H9 (cell line): ENCODE measurements at regions not wholly inside any gene's neighbourhood (a gene's known extent, or its start where the extent isn't known, plus 50 kb on each side); places are given as distances from the start of the nearest gene placed in this dataset.

Experiments
- DNase-seq: peaks from one replicate; pipeline ENCODE4 v3.0.0-alpha.2; 2017
- H2AFZ ChIP-seq: one replicate; pipeline ENCODE4 v1.6.1; 2013; ENCODE audit warnings: mild to moderate bottlenecking, low read length, control low read depth, moderate library complexity
- H2AK5ac ChIP-seq: 2 replicates; pipeline ENCODE4 v1.6.1; 2013; ENCODE audit warnings: low read length, control low read depth, mixed read lengths; ENCODE audit not compliant: insufficient read length
- H2BK120ac ChIP-seq: one replicate; pipeline ENCODE4 v1.6.1; 2013; ENCODE audit warnings: low read depth, mild to moderate bottlenecking, low read length, control low read depth, inconsistent platforms; ENCODE audit not compliant: poor library complexity, severe bottlenecking
- H2BK12ac ChIP-seq: 2 replicates; pipeline ENCODE4 v1.6.1; 2013; ENCODE audit warnings: low read length, control low read depth, mixed read lengths, low read depth; ENCODE audit not compliant: insufficient read length
- H2BK15ac ChIP-seq: 2 replicates; pipeline ENCODE4 v1.6.1; 2013; ENCODE audit warnings: low read depth, low read length, control low read depth
- H2BK20ac ChIP-seq: one replicate; pipeline ENCODE4 v1.6.1; 2013; ENCODE audit warnings: low read depth, mild to moderate bottlenecking, low read length, control low read depth, inconsistent platforms; ENCODE audit not compliant: poor library complexity, severe bottlenecking
- H2BK5ac ChIP-seq: 2 replicates; pipeline ENCODE4 v1.6.1; 2013; ENCODE audit warnings: low read length, control low read depth, mixed read lengths; ENCODE audit not compliant: insufficient read length
- H3K14ac ChIP-seq: 2 replicates; pipeline ENCODE4 v1.6.1; 2013; ENCODE audit warnings: low read length, control low read depth; ENCODE audit not compliant: insufficient read depth
- H3K18ac ChIP-seq: 2 replicates; pipeline ENCODE4 v1.6.1; 2013; ENCODE audit warnings: low read depth, mild to moderate bottlenecking, mixed read lengths, low read length, control low read depth; ENCODE audit not compliant: insufficient read length
- H3K23ac ChIP-seq: 2 replicates; pipeline ENCODE4 v1.6.1; 2013; ENCODE audit warnings: low read length, control low read depth, mixed read lengths, low read depth; ENCODE audit not compliant: insufficient read length
- H3K23me2 ChIP-seq: 2 replicates; pipeline ENCODE4 v1.6.1; 2013; ENCODE audit warnings: low read depth, mild to moderate bottlenecking, mixed read lengths, low read length, control low read depth; ENCODE audit not compliant: insufficient read length, poor library complexity, severe bottlenecking
- H3K27ac ChIP-seq: 2 replicates; pipeline ENCODE4 v1.5.1; 2013; ENCODE audit warnings: low read length, control low read depth, mixed read lengths, low read depth; ENCODE audit not compliant: insufficient read length
- H3K27me3 ChIP-seq: 2 replicates; pipeline ENCODE4 v1.6.1; 2013; ENCODE audit warnings: low read length, control low read depth, inconsistent platforms; ENCODE audit not compliant: insufficient read depth
- H3K4ac ChIP-seq: 2 replicates; pipeline ENCODE4 v1.6.1; 2013; ENCODE audit warnings: low read depth, mild to moderate bottlenecking, control low read depth, inconsistent platforms, low read length, moderate library complexity
- H3K4me1 ChIP-seq: 2 replicates; pipeline ENCODE4 v1.6.1; 2013; ENCODE audit warnings: low read length, control low read depth, inconsistent platforms; ENCODE audit not compliant: insufficient read depth
- H3K4me2 ChIP-seq: 2 replicates; pipeline ENCODE4 v1.6.1; 2013; ENCODE audit warnings: low read length, control low read depth, mixed read lengths; ENCODE audit not compliant: insufficient read length, insufficient read depth
- H3K56ac ChIP-seq: 2 replicates; pipeline ENCODE4 v1.6.1; 2013; ENCODE audit warnings: low read depth, mild to moderate bottlenecking, mixed read lengths, low read length, control low read depth; ENCODE audit not compliant: insufficient read length
- H3K79me1 ChIP-seq: 2 replicates; pipeline ENCODE4 v1.6.1; 2013; ENCODE audit warnings: low read depth, mild to moderate bottlenecking, moderate library complexity, low read length, control low read depth, inconsistent platforms; ENCODE audit not compliant: insufficient read depth, poor library complexity, severe bottlenecking
- H3K79me2 ChIP-seq: 2 replicates; pipeline ENCODE4 v1.6.1; 2013; ENCODE audit warnings: low read length, control low read depth, inconsistent platforms; ENCODE audit not compliant: insufficient read depth
- H3K9ac ChIP-seq: 2 replicates; pipeline ENCODE4 v1.6.1; 2013; ENCODE audit warnings: low read length, control low read depth, mixed read lengths; ENCODE audit not compliant: insufficient read length; ENCODE audit errors: extremely low read depth
- H3K9me3 ChIP-seq: one replicate; pipeline ENCODE4 v1.6.1; 2013; ENCODE audit warnings: low read depth, low read length, inconsistent platforms; ENCODE audit not compliant: control insufficient read depth
- H3T11ph ChIP-seq: one replicate; pipeline ENCODE4 v1.6.1; 2013; ENCODE audit warnings: mild to moderate bottlenecking, low read length, control low read depth, inconsistent platforms
- H4K20me1 ChIP-seq: one replicate; pipeline ENCODE4 v1.6.1; 2013; ENCODE audit not compliant: control insufficient read depth, insufficient read length, insufficient read depth
- H4K5ac ChIP-seq: 2 replicates; pipeline ENCODE4 v1.6.1; 2013; ENCODE audit warnings: low read depth, mild to moderate bottlenecking, mixed read lengths, low read length, control low read depth; ENCODE audit not compliant: insufficient read length
- H4K8ac ChIP-seq: replicated peaks from 2 replicates; pipeline ENCODE4 v1.6.1; 2013; ENCODE audit warnings: low read length, control low read depth, mixed read lengths, low read depth; ENCODE audit not compliant: insufficient read length
- H4K91ac ChIP-seq: 2 replicates; pipeline ENCODE4 v1.6.1; 2013; ENCODE audit warnings: low read depth, mild to moderate bottlenecking, moderate library complexity, mixed read lengths, low read length, control low read depth; ENCODE audit not compliant: insufficient read length
- H3K27ac Mint-ChIP-seq, 3 experiments: 2 replicates in 2 of 3; 3 replicates in 1 of 3; pipeline ENCODE4 v1.8.0; 2020 to 2021; ENCODE audit warnings: mixed read lengths in 3 of 3, mild to moderate bottlenecking in 1 of 3, moderate library complexity in 1 of 3
- H3K27me3 Mint-ChIP-seq: 2 replicates; pipeline ENCODE4 v1.8.0; 2021; ENCODE audit warnings: low read depth, mild to moderate bottlenecking, moderate library complexity, mixed read lengths
- H3K36me3 Mint-ChIP-seq, 3 experiments: 2 replicates in 2 of 3; 3 replicates in 1 of 3; pipeline ENCODE4 v1.8.0; 2020 to 2021; ENCODE audit warnings: low read depth in 3 of 3, mixed read lengths in 3 of 3; ENCODE audit not compliant: insufficient read depth in 1 of 3
- H3K4me1 Mint-ChIP-seq, 2 experiments: 2 replicates each; pipeline ENCODE4 v1.8.0; 2020; ENCODE audit warnings: mixed read lengths in 2 of 2
- H3K4me3 Mint-ChIP-seq, 2 experiments: 2 replicates in 1 of 2; 3 replicates in 1 of 2; pipeline ENCODE4 v1.8.0; 2020 to 2021; ENCODE audit warnings: mild to moderate bottlenecking in 2 of 2, mixed read lengths in 2 of 2, moderate library complexity in 1 of 2
- H3K9me3 Mint-ChIP-seq, 2 experiments: 2 replicates in 1 of 2; 3 replicates in 1 of 2; pipeline ENCODE4 v1.8.0; 2020; ENCODE audit warnings: mild to moderate bottlenecking in 2 of 2, mixed read lengths in 2 of 2, moderate library complexity in 1 of 2
- CTCF ChIP-seq: fragments of 200-600 bp; sonication (generic); conservative IDR thresholded peaks from 3 replicates; pipeline ENCODE4 v1.8.0; 2021; ENCODE audit warnings: antibody characterized with exemption, mild to moderate bottlenecking
- WGBS: extraction: QIAGEN DNeasy Blood & Tissue Kit; methylation state at CpG from one replicate; pipeline ENCODE4 v1.1.7; 2013; ENCODE audit warnings: missing lambda C conversion rate, low lambda C conversion rate, mixed read lengths; ENCODE audit not compliant: insufficient read length; ENCODE audit errors: extremely low coverage; 5-methylcytosine and 5-hydroxymethylcytosine counted together

- TF ChIP-seq CTCF: no peak
- no peaks in the 10 kb centered on the region for H3K27me3 ChIP-seq
- H4K8ac ChIP-seq: no peak overlapping the region
- no peak overlapping the region for H2AK5ac ChIP-seq
- no peak overlapping the region for H3K4ac ChIP-seq
- H2BK20ac ChIP-seq: no peak overlapping the region
- H3K9me3 ChIP-seq: no peaks in the 10 kb centered on the region
- no peak overlapping the region for H3K4me2 ChIP-seq
- no peak overlapping the region for H2BK12ac ChIP-seq
- no peak overlapping the region for H3K23ac ChIP-seq
- H3K23me2 ChIP-seq: no peaks in the 10 kb centered on the region
- Mint-ChIP-seq H3K9me3 (peaks cover 0 to 2% of the 10 kb centered on the region in 2 experiments; a peak in 1 of 5 replicates), H3K36me3 (peaks cover 0 to 1% (median 0%) of the 10 kb centered on the region in 3 experiments; a peak in 1 of 7 replicates), H3K4me1 (peaks cover 0 to 5% of the 10 kb centered on the region in 2 experiments; a peak in 2 of 4 replicates), H3K27ac (peak overlapping the region in 2 of 3 experiments; percentile 33 to 65; a peak in 4 of 7 replicates), H3K4me3 (no peak overlapping the region), H3K27me3 (no peaks in the 10 kb centered on the region; the same call in 1 of the 2 replicates)
- no peaks in the 10 kb centered on the region for H4K20me1 ChIP-seq
- H4K91ac ChIP-seq: no peak overlapping the region
- no peaks in the 10 kb centered on the region for H3K79me1 ChIP-seq
- H2BK5ac ChIP-seq: no peak overlapping the region
- H3K79me2 ChIP-seq: no peaks in the 10 kb centered on the region
- no CpG with 5 or more reads among the region's 3 CpGs for WGBS
- H3K56ac ChIP-seq: no peak overlapping the region
- H2BK120ac ChIP-seq: no peak overlapping the region
- DNase-seq: no peak
- H3K4me1 ChIP-seq: no peaks in the 10 kb centered on the region
- no peak overlapping the region for H2BK15ac ChIP-seq
- H3K27ac ChIP-seq: no peak overlapping the region
- no peak overlapping the region for H3T11ph ChIP-seq
- no peak overlapping the region for H4K5ac ChIP-seq
- no peak overlapping the region for H3K18ac ChIP-seq
- H3K14ac ChIP-seq: no peak overlapping the region
- H3K9ac ChIP-seq: no peak overlapping the region
- H2AFZ ChIP-seq: no peak overlapping the region
Observed at GRCh38 chr6:103819509-103819908, 1040.2 kb downstream of the HACE1 start.
